SK-N-SH (cell line): ENCODE measurements at regions not wholly inside any gene's neighbourhood (a gene's known extent, or its start where the extent isn't known, plus 50 kb on each side); places are given as distances from the start of the nearest gene placed in this dataset.

Experiments used
- CHD2 ChIP-seq: fragments of 150-350 bp; IDR thresholded peaks from 2 replicates; pipeline ENCODE4 v1.6.1; 2018; ENCODE audit warnings: low read length; ENCODE audit not compliant: partially characterized antibody
- CTCF ChIP-seq: fragments of 200-600 bp; sonication (generic); IDR thresholded peaks from 2 replicates; pipeline ENCODE4 v1.6.1; 2017; ENCODE audit warnings: antibody characterized with exemption, mild to moderate bottlenecking, moderate library complexity
- EP300 ChIP-seq, 2 experiments: IDR thresholded peaks; 2 replicates each; pipeline versions ENCODE4 v1.4.0 to v1.6.1; 2012; ENCODE audit warnings: borderline replicate concordance in 1 of 2, low read depth in 1 of 2, low read length in 1 of 2
- EZH2phosphoT487 ChIP-seq: fragments of 200-600 bp; sonication (generic); IDR thresholded peaks from 2 replicates; pipeline ENCODE4 v1.6.1; 2017; ENCODE audit warnings: low read depth, mixed run types, mild to moderate bottlenecking, antibody characterized with exemption, moderate library complexity, borderline replicate concordance
- FOSL2 ChIP-seq: IDR thresholded peaks from 2 replicates; pipeline ENCODE4 v1.4.0; 2012; ENCODE audit warnings: low read depth, mild to moderate bottlenecking, moderate library complexity, borderline replicate concordance
- GABPA ChIP-seq: IDR thresholded peaks from 2 replicates; pipeline ENCODE4 v1.4.0; 2012; ENCODE audit warnings: low read depth, mild to moderate bottlenecking
- JUND ChIP-seq: IDR thresholded peaks from 2 replicates; pipeline ENCODE4 v1.4.0; 2012
- NRF1 ChIP-seq: IDR thresholded peaks from 2 replicates; pipeline ENCODE4 v1.6.1; 2012; ENCODE audit warnings: low read depth, mild to moderate bottlenecking, low read length
- POLR2AphosphoS5 ChIP-seq: IDR thresholded peaks from 2 replicates; pipeline ENCODE4 v1.6.1; 2012; ENCODE audit warnings: low read depth, low read length
- TAF1 ChIP-seq: IDR thresholded peaks from 2 replicates; pipeline ENCODE4 v1.6.1; 2012; ENCODE audit warnings: low read depth, mild to moderate bottlenecking, low read length, moderate library complexity, borderline replicate concordance
- USF2 ChIP-seq: fragments of 150-350 bp; IDR thresholded peaks from 2 replicates; pipeline ENCODE4 v1.6.1; 2017; ENCODE audit warnings: antibody characterized with exemption, low read length, low read depth, borderline replicate concordance
- TF ChIP-seq, protein P1 (sequence below): IDR thresholded peaks from 2 replicates; pipeline ENCODE4 v1.4.0; 2012; ENCODE audit warnings: low read depth, borderline replicate concordance

GRCh38 chr2:104969564-104969963 is 68.3 kb upstream of the MRPS9 start:
- no peak for TF ChIP-seq CTCF
- TF ChIP-seq NRF1 = no peak
- no peak for TF ChIP-seq EZH2phosphoT487
- TF ChIP-seq TAF1 = no peak
- TF ChIP-seq POLR2AphosphoS5 = no peak
- no peak for TF ChIP-seq EP300 (IDR thresholded peaks at IDR 0.05; ENCODE audit: borderline replicate concordance in 1 of 2, low read depth in 1 of 2, low read length in 1 of 2)
- TF ChIP-seq CHD2 = no peak
- TF ChIP-seq, protein P1, sequence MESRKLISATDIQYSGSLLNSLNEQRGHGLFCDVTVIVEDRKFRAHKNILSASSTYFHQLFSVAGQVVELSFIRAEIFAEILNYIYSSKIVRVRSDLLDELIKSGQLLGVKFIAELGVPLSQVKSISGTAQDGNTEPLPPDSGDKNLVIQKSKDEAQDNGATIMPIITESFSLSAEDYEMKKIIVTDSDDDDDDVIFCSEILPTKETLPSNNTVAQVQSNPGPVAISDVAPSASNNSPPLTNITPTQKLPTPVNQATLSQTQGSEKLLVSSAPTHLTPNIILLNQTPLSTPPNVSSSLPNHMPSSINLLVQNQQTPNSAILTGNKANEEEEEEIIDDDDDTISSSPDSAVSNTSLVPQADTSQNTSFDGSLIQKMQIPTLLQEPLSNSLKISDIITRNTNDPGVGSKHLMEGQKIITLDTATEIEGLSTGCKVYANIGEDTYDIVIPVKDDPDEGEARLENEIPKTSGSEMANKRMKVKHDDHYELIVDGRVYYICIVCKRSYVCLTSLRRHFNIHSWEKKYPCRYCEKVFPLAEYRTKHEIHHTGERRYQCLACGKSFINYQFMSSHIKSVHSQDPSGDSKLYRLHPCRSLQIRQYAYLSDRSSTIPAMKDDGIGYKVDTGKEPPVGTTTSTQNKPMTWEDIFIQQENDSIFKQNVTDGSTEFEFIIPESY = no peak
- no peak for TF ChIP-seq JUND
- TF ChIP-seq USF2 = no peak
- no peak for TF ChIP-seq FOSL2
- TF ChIP-seq GABPA = no peak
